ENCODE measurements at regions not wholly inside any gene's neighbourhood (a gene's known extent, or its start where the extent isn't known, plus 50 kb on each side); places are given as distances from the start of the nearest gene placed in this dataset.

GRCh38 chr5:92637247-92637646 is 943.8 kb downstream of the NR2F1-AS1 start:
- TF ChIP-seq CTCF (IDR thresholded peaks at IDR 0.05): no peak
- TF ChIP-seq POLR2A (IDR thresholded peaks at IDR 0.05): no peak
- TF ChIP-seq POLR2AphosphoS5 (IDR thresholded peaks at IDR 0.05): no peak
